SK-N-SH treated with all-trans-retinoic acid at 6 μM for 48 hours (cell line): ENCODE measurements at regions not wholly inside any gene's neighbourhood (a gene's known extent, or its start where the extent isn't known, plus 50 kb on each side); places are given as distances from the start of the nearest gene placed in this dataset.

Experiments used
- ARNTL ChIP-seq: fragments of 450-650 bp; formaldehyde crosslinking; IDR thresholded peaks from 2 replicates; pipeline ENCODE4 v1.5.0; 2020; ENCODE audit warnings: low read depth, mild to moderate bottlenecking, moderate library complexity, borderline replicate concordance
- BACH2 ChIP-seq: fragments of 250-450 bp; sonication (Bioruptor Pico); IDR thresholded peaks from 2 replicates; pipeline ENCODE4 v1.9.0; 2021; ENCODE audit warnings: mild to moderate bottlenecking, borderline replicate concordance
- GLIS3 ChIP-seq: fragments of 250-450 bp; sonication (Bioruptor Pico); IDR thresholded peaks from 2 replicates; pipeline ENCODE4 v1.5.0; 2020; ENCODE audit warnings: mild to moderate bottlenecking, moderate library complexity
- OSR1 ChIP-seq: fragments of 250-450 bp; sonication (Bioruptor Pico); IDR thresholded peaks from 2 replicates; pipeline ENCODE4 v1.8.0; 2022; ENCODE audit warnings: moderate library complexity, mild to moderate bottlenecking, inconsistent platforms
- RARB ChIP-seq: fragments of 250-450 bp; sonication (Bioruptor Pico); IDR thresholded peaks from 2 replicates; pipeline ENCODE4 v1.8.0; 2021; ENCODE audit warnings: mild to moderate bottlenecking, moderate library complexity
- SNAI2 ChIP-seq: fragments of 250-450 bp; sonication (Bioruptor Pico); IDR thresholded peaks from 2 replicates; pipeline ENCODE4 v1.5.0; 2020; ENCODE audit warnings: mild to moderate bottlenecking, moderate library complexity
- ZFP30 ChIP-seq: fragments of 450-650 bp; formaldehyde crosslinking; IDR thresholded peaks from 2 replicates; pipeline ENCODE4 v1.5.0; 2022; ENCODE audit warnings: mild to moderate bottlenecking, moderate library complexity
- ZNF70 ChIP-seq: fragments of 450-650 bp; formaldehyde crosslinking; IDR thresholded peaks from 2 replicates; pipeline ENCODE4 v1.5.0; 2020; ENCODE audit warnings: mild to moderate bottlenecking, moderate library complexity
- TF ChIP-seq, protein P1 (sequence below): fragments of 250-450 bp; sonication (Bioruptor Pico); IDR thresholded peaks from 2 replicates; pipeline ENCODE4 v1.5.1; 2020; ENCODE audit warnings: low read depth, mild to moderate bottlenecking, moderate library complexity
- TF ChIP-seq, protein P2 (sequence below): fragments of 250-450 bp; sonication (Bioruptor Pico); IDR thresholded peaks from 2 replicates; pipeline ENCODE4 v1.8.0; 2020; ENCODE audit warnings: mild to moderate bottlenecking, moderate library complexity, borderline replicate concordance
- TF ChIP-seq, protein P3 (sequence below): fragments of 250-450 bp; sonication (Bioruptor Pico); IDR thresholded peaks from 2 replicates; pipeline ENCODE4 v1.5.1; 2021; ENCODE audit warnings: mild to moderate bottlenecking, moderate library complexity

DNA sequence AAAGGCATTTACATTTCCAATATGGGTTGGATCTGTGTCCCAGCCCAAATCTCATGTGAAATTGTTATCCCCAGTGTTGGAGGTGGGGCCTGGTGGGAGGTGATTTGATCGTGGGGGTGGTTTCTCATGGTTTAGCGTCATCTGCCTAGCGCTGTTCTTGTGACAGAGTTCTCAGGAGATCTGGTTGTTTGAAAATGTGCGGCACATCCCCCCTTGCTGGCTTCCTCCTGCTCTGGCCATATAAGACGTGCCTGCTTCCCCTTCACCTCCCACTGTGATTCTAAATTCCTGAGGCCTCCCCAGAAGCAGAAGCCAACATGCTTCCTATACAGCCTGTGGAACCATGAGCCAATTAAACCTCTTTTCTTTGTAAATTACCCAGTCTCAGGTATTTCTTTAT, 126.2 kb upstream of the FNDC3A start:
- TF ChIP-seq, protein P1, sequence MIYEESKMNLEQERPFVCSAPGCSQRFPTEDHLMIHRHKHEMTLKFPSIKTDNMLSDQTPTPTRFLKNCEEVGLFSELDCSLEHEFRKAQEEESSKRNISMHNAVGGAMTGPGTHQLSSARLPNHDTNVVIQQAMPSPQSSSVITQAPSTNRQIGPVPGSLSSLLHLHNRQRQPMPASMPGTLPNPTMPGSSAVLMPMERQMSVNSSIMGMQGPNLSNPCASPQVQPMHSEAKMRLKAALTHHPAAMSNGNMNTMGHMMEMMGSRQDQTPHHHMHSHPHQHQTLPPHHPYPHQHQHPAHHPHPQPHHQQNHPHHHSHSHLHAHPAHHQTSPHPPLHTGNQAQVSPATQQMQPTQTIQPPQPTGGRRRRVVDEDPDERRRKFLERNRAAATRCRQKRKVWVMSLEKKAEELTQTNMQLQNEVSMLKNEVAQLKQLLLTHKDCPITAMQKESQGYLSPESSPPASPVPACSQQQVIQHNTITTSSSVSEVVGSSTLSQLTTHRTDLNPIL (CRISPR knock-in tag): no peak
- TF ChIP-seq RARB: no peak
- no peak for TF ChIP-seq ARNTL (CRISPR knock-in tag)
- TF ChIP-seq ZFP30 (CRISPR knock-in tag): no peak
- no peak for TF ChIP-seq BACH2
- TF ChIP-seq, protein P2, sequence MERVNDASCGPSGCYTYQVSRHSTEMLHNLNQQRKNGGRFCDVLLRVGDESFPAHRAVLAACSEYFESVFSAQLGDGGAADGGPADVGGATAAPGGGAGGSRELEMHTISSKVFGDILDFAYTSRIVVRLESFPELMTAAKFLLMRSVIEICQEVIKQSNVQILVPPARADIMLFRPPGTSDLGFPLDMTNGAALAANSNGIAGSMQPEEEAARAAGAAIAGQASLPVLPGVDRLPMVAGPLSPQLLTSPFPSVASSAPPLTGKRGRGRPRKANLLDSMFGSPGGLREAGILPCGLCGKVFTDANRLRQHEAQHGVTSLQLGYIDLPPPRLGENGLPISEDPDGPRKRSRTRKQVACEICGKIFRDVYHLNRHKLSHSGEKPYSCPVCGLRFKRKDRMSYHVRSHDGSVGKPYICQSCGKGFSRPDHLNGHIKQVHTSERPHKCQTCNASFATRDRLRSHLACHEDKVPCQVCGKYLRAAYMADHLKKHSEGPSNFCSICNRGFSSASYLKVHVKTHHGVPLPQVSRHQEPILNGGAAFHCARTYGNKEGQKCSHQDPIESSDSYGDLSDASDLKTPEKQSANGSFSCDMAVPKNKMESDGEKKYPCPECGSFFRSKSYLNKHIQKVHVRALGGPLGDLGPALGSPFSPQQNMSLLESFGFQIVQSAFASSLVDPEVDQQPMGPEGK (CRISPR knock-in tag): no peak
- TF ChIP-seq GLIS3 (CRISPR knock-in tag): no peak
- TF ChIP-seq ZNF70 (CRISPR knock-in tag): no peak
- TF ChIP-seq OSR1: no peak
- no peak for TF ChIP-seq SNAI2
- TF ChIP-seq, protein P3, sequence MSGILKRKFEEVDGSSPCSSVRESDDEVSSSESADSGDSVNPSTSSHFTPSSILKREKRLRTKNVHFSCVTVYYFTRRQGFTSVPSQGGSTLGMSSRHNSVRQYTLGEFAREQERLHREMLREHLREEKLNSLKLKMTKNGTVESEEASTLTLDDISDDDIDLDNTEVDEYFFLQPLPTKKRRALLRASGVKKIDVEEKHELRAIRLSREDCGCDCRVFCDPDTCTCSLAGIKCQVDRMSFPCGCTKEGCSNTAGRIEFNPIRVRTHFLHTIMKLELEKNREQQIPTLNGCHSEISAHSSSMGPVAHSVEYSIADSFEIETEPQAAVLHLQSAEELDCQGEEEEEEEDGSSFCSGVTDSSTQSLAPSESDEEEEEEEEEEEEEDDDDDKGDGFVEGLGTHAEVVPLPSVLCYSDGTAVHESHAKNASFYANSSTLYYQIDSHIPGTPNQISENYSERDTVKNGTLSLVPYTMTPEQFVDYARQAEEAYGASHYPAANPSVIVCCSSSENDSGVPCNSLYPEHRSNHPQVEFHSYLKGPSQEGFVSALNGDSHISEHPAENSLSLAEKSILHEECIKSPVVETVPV (CRISPR knock-in tag): no peak
